ENCODE measurements at regions not wholly inside any gene's neighbourhood (a gene's known extent, or its start where the extent isn't known, plus 50 kb on each side); places are given as distances from the start of the nearest gene placed in this dataset.

GRCh38 chr13:99842405-99842804 is 129.2 kb downstream of the ZIC5 start:
- no peaks in the 10 kb centered on the region for H3K4me1 ChIP-seq (ENCODE audit: control insufficient read depth, insufficient read depth, low read length)
- no CpG with 5 or more reads among the region's 1 CpG for WGBS (ENCODE audit: insufficient coverage, low lambda C conversion rate)
- no peaks in the 10 kb centered on the region for H3K36me3 ChIP-seq (ENCODE audit: control insufficient read depth, insufficient read depth, low read length)
- H3K27ac ChIP-seq (ENCODE audit: low read length): no peak overlapping the region
- DNase-seq: no peak
- no peaks in the 10 kb centered on the region for H3K27me3 ChIP-seq (ENCODE audit: control insufficient read depth, insufficient read depth, low read length)
- H3K4me3 ChIP-seq (ENCODE audit: low read length): no peak overlapping the region
- H3K9me3 ChIP-seq (ENCODE audit: control insufficient read depth, low read depth, low read length): no peaks in the 10 kb centered on the region

DNA sequence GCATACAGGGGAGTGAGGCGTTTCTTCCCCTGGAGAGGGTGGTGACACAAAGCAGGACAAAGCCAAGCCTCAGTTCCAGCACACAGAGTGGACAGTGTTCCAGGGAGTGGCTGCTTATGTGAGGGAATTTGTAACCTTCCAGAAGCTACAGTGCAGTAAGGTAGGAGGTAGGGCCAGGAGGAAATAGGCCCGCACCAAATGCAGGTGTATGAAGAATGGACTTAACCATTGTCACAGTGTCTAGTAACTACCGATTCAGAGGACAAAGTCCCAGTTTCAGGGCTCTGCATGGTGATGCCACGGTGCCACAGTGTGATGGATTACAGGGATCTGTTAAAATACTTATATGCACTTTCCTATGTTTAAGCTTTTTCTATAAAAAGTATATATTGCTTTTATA is 135.3 kb downstream of the ZIC5 start:
- no peak for DNase-seq
- H3K4me3 ChIP-seq (ENCODE audit: low read length): no peak overlapping the region
- no peak overlapping the region for H3K27ac ChIP-seq (ENCODE audit: low read length)
- H3K36me3 ChIP-seq (ENCODE audit: control insufficient read depth, insufficient read depth, low read length): no peaks in the 10 kb centered on the region
- no peaks in the 10 kb centered on the region for H3K27me3 ChIP-seq (ENCODE audit: control insufficient read depth, insufficient read depth, low read length)
- H3K9me3 ChIP-seq (ENCODE audit: control insufficient read depth, low read depth, low read length): no peaks in the 10 kb centered on the region
- no CpG with 5 or more reads among the region's 4 CpGs for whole genome bisulfite sequencing (ENCODE audit: insufficient coverage, low lambda C conversion rate)
- no peaks in the 10 kb centered on the region for H3K4me1 ChIP-seq (ENCODE audit: control insufficient read depth, insufficient read depth, low read length)

DNA sequence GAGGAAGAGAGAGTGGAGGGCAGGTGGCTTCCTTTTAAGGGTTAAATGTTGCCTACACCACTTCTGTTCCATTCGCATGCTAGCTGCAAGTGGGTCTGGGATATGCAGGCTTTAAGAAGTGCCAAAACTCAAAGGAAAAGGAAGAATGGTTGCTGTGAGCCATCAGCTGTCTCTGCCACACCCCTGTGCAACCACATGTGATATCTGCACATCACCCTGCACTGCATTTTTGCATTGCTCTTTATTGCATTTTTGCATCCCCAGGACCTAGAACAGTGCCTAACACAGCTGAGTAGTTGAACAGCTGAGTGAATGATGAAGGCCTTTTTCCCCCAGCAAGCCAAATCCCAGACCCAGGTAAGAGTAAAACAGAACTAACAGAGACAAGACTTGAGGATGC is 136.1 kb downstream of the ZIC5 start:
- Histone ChIP-seq H3K36me3 (ENCODE audit: control insufficient read depth, insufficient read depth, low read length) (no peaks in the 10 kb centered on the region), H3K4me3 (ENCODE audit: low read length) (no peak overlapping the region), H3K9me3 (ENCODE audit: control insufficient read depth, low read depth, low read length) (no peaks in the 10 kb centered on the region), H3K27me3 (ENCODE audit: control insufficient read depth, insufficient read depth, low read length) (no peaks in the 10 kb centered on the region), H3K4me1 (ENCODE audit: control insufficient read depth, insufficient read depth, low read length) (no peaks in the 10 kb centered on the region), H3K27ac (ENCODE audit: low read length) (no peak overlapping the region)
- WGBS (ENCODE audit: insufficient coverage, low lambda C conversion rate): 60% methylated on average over 1 of the region's 1 CpG
- no peak for DNase-seq

DNA sequence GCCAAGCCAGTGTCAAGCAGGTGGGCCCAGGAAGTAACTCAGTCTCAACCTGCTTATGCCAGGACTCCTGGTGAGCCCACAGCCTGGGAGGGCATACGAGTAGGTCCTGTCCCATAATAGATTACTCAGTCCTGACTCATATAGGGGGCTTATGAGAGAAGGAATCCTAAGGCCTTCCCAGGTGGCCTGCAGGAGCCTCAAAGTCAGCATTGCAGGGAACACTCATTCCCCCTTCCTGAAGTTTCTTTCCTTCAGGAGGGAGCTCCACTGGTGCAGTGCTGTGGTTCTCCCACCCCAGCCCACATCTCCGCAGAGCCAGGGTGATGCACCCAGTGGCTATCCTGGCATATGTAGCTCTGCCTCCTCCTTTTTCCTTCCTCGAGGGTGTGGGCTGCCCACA is 137.3 kb downstream of the ZIC5 start:
- Histone ChIP-seq H3K4me3 (ENCODE audit: low read length) (no peak overlapping the region), H3K4me1 (ENCODE audit: control insufficient read depth, insufficient read depth, low read length) (no peaks in the 10 kb centered on the region), H3K27ac (ENCODE audit: low read length) (no peak overlapping the region), H3K36me3 (ENCODE audit: control insufficient read depth, insufficient read depth, low read length) (no peaks in the 10 kb centered on the region), H3K27me3 (ENCODE audit: control insufficient read depth, insufficient read depth, low read length) (no peaks in the 10 kb centered on the region), H3K9me3 (ENCODE audit: control insufficient read depth, low read depth, low read length) (no peaks in the 10 kb centered on the region)
- WGBS (ENCODE audit: insufficient coverage, low lambda C conversion rate): no CpG with 5 or more reads among the region's 3 CpGs
- no peak for DNase-seq

DNA sequence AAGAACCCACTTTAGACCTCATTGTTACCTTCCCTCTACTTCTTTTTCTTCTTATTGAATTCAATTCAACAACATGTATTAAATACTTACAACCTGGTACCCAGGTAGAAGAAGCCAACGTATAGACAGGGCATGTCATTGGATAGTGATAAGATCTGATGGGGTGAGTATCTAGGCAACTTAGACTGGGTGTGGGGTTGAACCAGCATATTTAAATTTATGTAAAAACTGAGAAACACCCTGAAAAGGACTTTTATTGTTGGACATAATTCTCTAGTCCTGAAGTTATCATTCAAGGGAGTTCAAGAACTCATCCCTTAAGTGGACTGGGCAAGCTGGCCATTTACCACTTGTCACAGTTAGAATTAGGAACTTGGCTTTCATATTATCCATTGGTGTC is 139.2 kb downstream of the ZIC5 start:
- H3K9me3 ChIP-seq (ENCODE audit: control insufficient read depth, low read depth, low read length): no peaks in the 10 kb centered on the region
- no CpG with 5 or more reads among the region's 1 CpG for WGBS (ENCODE audit: insufficient coverage, low lambda C conversion rate)

GRCh38 chr13:99830931-99831330 is 140.6 kb downstream of the ZIC5 start:
- DNase-seq: no peak
- Histone ChIP-seq H3K27ac (ENCODE audit: low read length) (no peak overlapping the region), H3K27me3 (ENCODE audit: control insufficient read depth, insufficient read depth, low read length) (no peaks in the 10 kb centered on the region), H3K4me1 (ENCODE audit: control insufficient read depth, insufficient read depth, low read length) (no peaks in the 10 kb centered on the region), H3K4me3 (ENCODE audit: low read length) (no peak overlapping the region), H3K9me3 (ENCODE audit: control insufficient read depth, low read depth, low read length) (no peaks in the 10 kb centered on the region), H3K36me3 (ENCODE audit: control insufficient read depth, insufficient read depth, low read length) (no peaks in the 10 kb centered on the region)
- no CpG with 5 or more reads among the region's 3 CpGs for WGBS (ENCODE audit: insufficient coverage, low lambda C conversion rate)

More for the DNA sequence above, 139.2 kb downstream of the ZIC5 start:
- Histone ChIP-seq H3K36me3 (ENCODE audit: control insufficient read depth, insufficient read depth, low read length) (no peaks in the 10 kb centered on the region), H3K4me3 (ENCODE audit: low read length) (no peak overlapping the region), H3K4me1 (ENCODE audit: control insufficient read depth, insufficient read depth, low read length) (no peaks in the 10 kb centered on the region), H3K27ac (ENCODE audit: low read length) (no peak overlapping the region), H3K27me3 (ENCODE audit: control insufficient read depth, insufficient read depth, low read length) (no peaks in the 10 kb centered on the region)
- no peak for DNase-seq

DNA sequence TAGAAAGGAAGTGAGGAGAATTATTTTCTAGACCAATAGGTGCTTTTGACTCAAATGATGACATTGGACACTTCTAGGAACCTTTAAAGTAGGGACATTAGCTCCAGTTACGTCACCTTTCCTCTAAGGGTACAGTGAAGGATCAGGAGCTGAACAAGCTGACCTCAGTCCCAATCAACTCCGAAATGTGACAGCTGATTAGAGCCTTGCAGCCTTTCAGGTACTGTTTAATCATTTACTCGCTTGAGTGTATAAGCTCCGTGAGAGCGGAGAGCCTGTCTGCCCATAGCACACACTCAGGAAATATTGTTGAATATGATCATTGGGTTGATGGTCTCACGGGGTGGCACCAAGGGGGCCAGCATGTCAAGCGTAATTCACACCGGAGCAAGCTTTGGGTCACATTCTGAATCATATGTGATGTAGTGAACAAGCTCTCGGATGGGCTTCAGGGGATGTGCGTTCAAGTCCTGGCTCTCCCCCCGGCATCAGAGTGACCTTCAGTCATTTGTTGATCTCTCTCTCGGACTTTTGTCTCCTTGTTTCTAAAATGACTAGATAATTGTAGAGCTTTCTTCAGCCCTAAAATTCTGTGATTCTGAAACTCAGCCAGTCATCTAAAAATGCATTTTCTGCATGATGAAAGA is 141.9 kb downstream of the ZIC5 start:
- Histone ChIP-seq H3K9me3 (ENCODE audit: control insufficient read depth, low read depth, low read length) (no peaks in the 10 kb centered on the region), H3K27ac (ENCODE audit: low read length) (no peak overlapping the region), H3K4me1 (ENCODE audit: control insufficient read depth, insufficient read depth, low read length) (no peaks in the 10 kb centered on the region), H3K27me3 (ENCODE audit: control insufficient read depth, insufficient read depth, low read length) (no peaks in the 10 kb centered on the region), H3K4me3 (ENCODE audit: low read length) (no peak overlapping the region), H3K36me3 (ENCODE audit: control insufficient read depth, insufficient read depth, low read length) (no peaks in the 10 kb centered on the region)
- peak in 1 of 2 donors; percentile 40 for DNase-seq
- 100% methylated on average over 1 of the region's 12 CpGs for WGBS (ENCODE audit: insufficient coverage, low lambda C conversion rate)

GRCh38 chr13:99829161-99829560 is 142.4 kb downstream of the ZIC5 start:
- Histone ChIP-seq H3K27ac (ENCODE audit: low read length) (no peak overlapping the region), H3K27me3 (ENCODE audit: control insufficient read depth, insufficient read depth, low read length) (no peaks in the 10 kb centered on the region), H3K9me3 (ENCODE audit: control insufficient read depth, low read depth, low read length) (no peaks in the 10 kb centered on the region), H3K36me3 (ENCODE audit: control insufficient read depth, insufficient read depth, low read length) (no peaks in the 10 kb centered on the region), H3K4me1 (ENCODE audit: control insufficient read depth, insufficient read depth, low read length) (no peaks in the 10 kb centered on the region), H3K4me3 (ENCODE audit: low read length) (no peak overlapping the region)
- no peak for DNase-seq
- WGBS (ENCODE audit: insufficient coverage, low lambda C conversion rate): 80% methylated on average over 1 of the region's 5 CpGs

DNA sequence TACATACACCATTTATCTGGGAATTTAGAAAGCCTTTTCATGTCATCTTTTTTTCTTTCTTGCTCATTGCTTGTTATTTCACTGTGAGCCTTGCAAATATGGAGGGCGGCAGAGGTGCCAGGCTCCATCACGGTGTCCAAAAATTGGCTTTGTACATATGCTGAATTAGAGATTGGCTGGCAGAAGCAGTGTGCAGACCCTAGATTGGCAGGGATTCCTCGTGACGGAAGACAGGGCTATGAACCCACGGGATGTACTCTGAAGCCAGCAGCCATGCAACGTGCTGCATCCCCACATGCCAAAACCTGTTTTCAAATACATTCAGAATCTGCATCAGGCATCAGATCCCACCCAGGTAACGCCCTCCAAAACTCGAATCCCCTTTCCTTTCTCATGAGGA is 142.8 kb downstream of the ZIC5 start:
- no peak overlapping the region for H3K4me3 ChIP-seq (ENCODE audit: low read length)
- H3K27ac ChIP-seq (ENCODE audit: low read length): no peak overlapping the region
- H3K4me1 ChIP-seq (ENCODE audit: control insufficient read depth, insufficient read depth, low read length): no peaks in the 10 kb centered on the region
- no peaks in the 10 kb centered on the region for H3K27me3 ChIP-seq (ENCODE audit: control insufficient read depth, insufficient read depth, low read length)
- no peak for DNase-seq
- no peaks in the 10 kb centered on the region for H3K36me3 ChIP-seq (ENCODE audit: control insufficient read depth, insufficient read depth, low read length)
- WGBS (ENCODE audit: insufficient coverage, low lambda C conversion rate): no CpG with 5 or more reads among the region's 8 CpGs
- H3K9me3 ChIP-seq (ENCODE audit: control insufficient read depth, low read depth, low read length): no peaks in the 10 kb centered on the region

- DNase-seq: no peak
- Histone ChIP-seq H3K36me3 (ENCODE audit: control insufficient read depth, insufficient read depth, low read length) (no peaks in the 10 kb centered on the region), H3K4me3 (ENCODE audit: low read length) (no peak overlapping the region), H3K27ac (ENCODE audit: low read length) (no peak overlapping the region), H3K27me3 (ENCODE audit: control insufficient read depth, insufficient read depth, low read length) (no peaks in the 10 kb centered on the region), H3K4me1 (ENCODE audit: control insufficient read depth, insufficient read depth, low read length) (no peaks in the 10 kb centered on the region), H3K9me3 (ENCODE audit: control insufficient read depth, low read depth, low read length) (no peaks in the 10 kb centered on the region)
- WGBS (ENCODE audit: insufficient coverage, low lambda C conversion rate): no CpG with 5 or more reads among the region's 3 CpGs
Measured at GRCh38 chr13:99828123-99828522, 143.4 kb downstream of the ZIC5 start.

DNA sequence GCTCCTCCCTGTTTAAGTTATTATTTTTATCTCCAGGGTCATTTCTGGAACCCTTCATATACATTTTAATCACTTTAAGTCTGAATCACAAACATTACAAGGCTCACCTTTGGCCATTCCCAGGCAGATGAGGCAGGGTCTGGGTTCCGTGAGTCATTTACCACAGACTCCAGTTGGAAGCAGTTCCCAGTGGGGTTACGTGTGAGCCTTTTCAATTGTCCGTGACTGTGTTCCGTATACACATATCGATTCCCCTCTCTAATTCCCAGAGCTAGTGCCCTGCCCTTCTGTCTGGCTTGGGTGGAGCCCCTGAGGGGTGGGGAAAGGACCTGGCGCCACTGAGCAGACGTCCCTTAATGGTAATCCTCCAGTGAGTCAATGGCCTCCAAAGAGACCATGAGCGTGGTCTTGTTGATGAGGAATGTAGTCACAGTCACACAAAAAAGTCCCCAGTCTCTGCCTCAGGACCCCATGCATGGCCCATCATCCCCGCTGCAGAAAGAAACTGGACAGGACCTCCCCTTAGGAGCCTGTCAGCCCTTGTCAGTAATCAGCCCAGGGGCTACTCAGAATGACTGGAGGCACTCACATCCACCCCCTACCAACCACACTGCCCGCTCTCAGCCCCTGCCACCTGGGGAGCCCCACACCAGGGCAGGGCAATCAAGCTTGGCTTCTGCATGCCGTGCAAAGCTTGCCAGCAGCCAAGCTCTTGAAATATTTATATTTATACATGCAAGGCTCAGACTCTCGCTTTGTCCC is 144.4 kb downstream of the ZIC5 start:
- no peak overlapping the region for H3K4me3 ChIP-seq (ENCODE audit: low read length)
- no peak overlapping the region for H3K27ac ChIP-seq (ENCODE audit: low read length)
- no peaks in the 10 kb centered on the region for H3K4me1 ChIP-seq (ENCODE audit: control insufficient read depth, insufficient read depth, low read length)
- DNase-seq: no peak
- no CpG with 5 or more reads among the region's 12 CpGs for WGBS (ENCODE audit: insufficient coverage, low lambda C conversion rate)
- H3K9me3 ChIP-seq (ENCODE audit: control insufficient read depth, low read depth, low read length): no peaks in the 10 kb centered on the region
- no peaks in the 10 kb centered on the region for H3K27me3 ChIP-seq (ENCODE audit: control insufficient read depth, insufficient read depth, low read length)
- H3K36me3 ChIP-seq (ENCODE audit: control insufficient read depth, insufficient read depth, low read length): no peaks in the 10 kb centered on the region
